KMS-11 (cell line): ENCODE measurements at regions not wholly inside any gene's neighbourhood (a gene's known extent, or its start where the extent isn't known, plus 50 kb on each side); places are given as distances from the start of the nearest gene placed in this dataset.

ENCODE experiments used
- H2AFZ ChIP-seq: fragments of 200-600 bp; sonication (generic); 2 replicates; pipeline ENCODE4 v1.6.1; 2016; ENCODE audit warnings: antibody characterized with exemption, mixed run types, low read depth
- H3K27ac ChIP-seq: fragments of 200-600 bp; sonication (generic); 2 replicates; pipeline ENCODE4 v1.6.1; 2016; ENCODE audit warnings: mild to moderate bottlenecking, mixed run types
- H3K27me3 ChIP-seq: fragments of 200-600 bp; sonication (generic); 2 replicates; pipeline ENCODE4 v1.6.1; 2017; ENCODE audit warnings: mild to moderate bottlenecking, low read depth, mixed run types, moderate library complexity; ENCODE audit not compliant: insufficient read depth
- H3K36me3 ChIP-seq: fragments of 200-600 bp; sonication (generic); 2 replicates; pipeline ENCODE4 v1.6.1; 2017; ENCODE audit warnings: mild to moderate bottlenecking, mixed run types; ENCODE audit not compliant: insufficient read depth
- H3K4me1 ChIP-seq: fragments of 200-600 bp; sonication (generic); 2 replicates; pipeline ENCODE4 v1.6.1; 2016; ENCODE audit warnings: mild to moderate bottlenecking, low read depth, mixed run types; ENCODE audit not compliant: poor library complexity, severe bottlenecking
- H3K4me2 ChIP-seq: fragments of 200-600 bp; sonication (generic); 2 replicates; pipeline ENCODE4 v1.7.0; 2016; ENCODE audit warnings: mild to moderate bottlenecking, mixed run types
- H3K4me3 ChIP-seq: fragments of 200-600 bp; sonication (generic); IDR thresholded peaks from 2 replicates; pipeline ENCODE4 v1.6.1; 2017; ENCODE audit warnings: low read depth, low read length, mixed read lengths; ENCODE audit not compliant: insufficient read depth
- H3K79me2 ChIP-seq: fragments of 200-600 bp; sonication (generic); 2 replicates; pipeline ENCODE4 v1.6.1; 2016; ENCODE audit warnings: low read depth, mixed run types; ENCODE audit not compliant: insufficient read depth
- H3K9ac ChIP-seq: fragments of 200-600 bp; sonication (generic); 2 replicates; pipeline ENCODE4 v1.6.1; 2016; ENCODE audit warnings: mild to moderate bottlenecking, mixed run types
- H4K20me1 ChIP-seq: fragments of 200-600 bp; sonication (generic); 2 replicates; pipeline ENCODE4 v1.6.1; 2016; ENCODE audit warnings: mild to moderate bottlenecking, mixed run types; ENCODE audit not compliant: insufficient read depth
- CTCF ChIP-seq: fragments of 200-600 bp; sonication (generic); conservative IDR thresholded peaks from 2 replicates; pipeline ENCODE4 v1.6.1; 2017; ENCODE audit warnings: low read depth, mild to moderate bottlenecking, antibody characterized with exemption, low read length, moderate library complexity, mixed read lengths

GRCh38 chr1:43056981-43057391, 98.3 kb upstream of the SLC2A1 start:
- Histone ChIP-seq H3K27me3 (no peaks in the 10 kb centered on the region), H3K36me3 (no peaks in the 10 kb centered on the region), H3K4me2 (no peak overlapping the region), H3K9ac (no peak overlapping the region), H3K27ac (no peak overlapping the region), H2AFZ (no peak overlapping the region), H3K4me3 (no peak overlapping the region), H3K4me1 (no peaks in the 10 kb centered on the region), H4K20me1 (no peaks in the 10 kb centered on the region), H3K79me2 (no peaks in the 10 kb centered on the region)
- TF ChIP-seq CTCF = no peak

DNA sequence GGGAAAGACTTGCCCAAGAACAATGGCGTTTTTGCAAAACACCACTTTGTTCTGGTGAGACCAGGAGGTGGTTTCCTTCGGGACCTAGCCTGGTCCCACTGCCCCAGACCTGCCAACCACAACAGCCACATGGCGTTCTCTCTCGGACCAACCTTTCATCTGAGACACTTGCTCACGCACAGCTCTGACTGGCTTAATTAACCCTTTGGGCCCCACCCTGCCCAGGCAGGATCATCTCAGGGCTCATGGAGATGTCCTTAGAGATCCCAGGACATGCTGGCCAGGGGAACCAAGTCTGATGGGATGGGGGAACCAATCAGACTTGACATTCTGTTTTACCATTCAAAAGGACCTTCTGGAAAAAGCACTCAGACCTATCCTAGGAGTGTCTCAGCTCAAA, 97.8 kb upstream of the SLC2A1 start:
- H3K4me1 ChIP-seq = no peaks in the 10 kb centered on the region
- no peak overlapping the region for H3K4me2 ChIP-seq
- no peak for TF ChIP-seq CTCF
- no peak overlapping the region for H3K4me3 ChIP-seq
- H3K27ac ChIP-seq = no peak overlapping the region
- no peaks in the 10 kb centered on the region for H3K79me2 ChIP-seq
- H3K9ac ChIP-seq = no peak overlapping the region
- H4K20me1 ChIP-seq = no peaks in the 10 kb centered on the region
- H2AFZ ChIP-seq = no peak overlapping the region
- no peaks in the 10 kb centered on the region for H3K36me3 ChIP-seq
- no peaks in the 10 kb centered on the region for H3K27me3 ChIP-seq

- Histone ChIP-seq H3K9ac (no peak overlapping the region), H3K36me3 (no peaks in the 10 kb centered on the region), H3K27ac (no peak overlapping the region), H3K79me2 (no peaks in the 10 kb centered on the region), H2AFZ (no peak overlapping the region), H3K4me2 (no peak overlapping the region), H3K4me1 (no peaks in the 10 kb centered on the region), H4K20me1 (no peaks in the 10 kb centered on the region), H3K27me3 (no peaks in the 10 kb centered on the region), H3K4me3 (no peak overlapping the region)
- no peak for TF ChIP-seq CTCF
These were observed 96.3 kb upstream of the SLC2A1 start for GRCh38 chr1:43054961-43055360.

DNA sequence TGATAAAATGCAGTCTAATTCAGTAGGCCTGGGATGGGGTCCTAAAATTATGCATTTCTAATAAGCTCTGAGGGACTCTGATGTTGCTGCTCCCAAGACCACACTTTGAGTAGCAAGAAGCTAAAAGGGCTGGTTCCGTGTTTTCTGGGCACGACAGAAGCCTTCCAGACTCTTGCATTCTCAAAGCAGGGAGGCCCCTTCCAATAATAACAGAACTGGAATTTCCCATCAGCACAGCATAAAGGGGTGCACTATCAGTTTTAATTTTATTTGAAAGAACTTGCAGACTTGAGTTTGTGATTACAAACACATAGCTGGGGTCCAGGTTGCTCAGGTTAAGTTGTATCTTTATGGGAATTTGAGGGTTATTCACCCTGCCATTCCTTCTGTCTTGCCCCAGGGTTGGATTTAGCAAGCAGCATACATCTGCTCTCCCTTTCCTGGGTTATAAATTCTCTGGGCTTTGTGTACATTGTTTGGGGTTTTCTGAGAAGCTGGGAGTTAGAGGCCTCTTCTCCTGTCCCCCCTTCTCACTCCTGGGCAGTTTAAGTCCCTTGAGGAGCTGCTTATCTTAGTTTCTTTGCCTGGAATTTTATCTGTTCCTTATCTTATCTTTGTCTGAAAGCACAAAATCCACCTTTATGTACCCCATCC, 94.2 kb upstream of the SLC2A1 start:
- Histone ChIP-seq H3K4me1 (no peaks in the 10 kb centered on the region), H3K27me3 (no peaks in the 10 kb centered on the region), H3K4me3 (no peak overlapping the region), H3K36me3 (no peaks in the 10 kb centered on the region), H3K27ac (no peak overlapping the region), H3K9ac (no peak overlapping the region), H4K20me1 (no peaks in the 10 kb centered on the region), H3K4me2 (no peak overlapping the region), H2AFZ (no peak overlapping the region), H3K79me2 (no peaks in the 10 kb centered on the region)
- no peak for TF ChIP-seq CTCF
